HG02884 (cell line): ENCODE measurements at regions not wholly inside any gene's neighbourhood (a gene's known extent, or its start where the extent isn't known, plus 50 kb on each side); places are given as distances from the start of the nearest gene placed in this dataset.

Experiments used
- ATAC-seq: cut with Tn5 transposase; IDR thresholded peaks from one replicate; pipeline ENCODE4 v1.9.1; 2021; ENCODE audit warnings: mild to moderate bottlenecking, moderate library complexity; ENCODE audit not compliant: unreplicated experiment

- no peak for ATAC-seq
Observed at GRCh38 chr11:45597097-45597496, 68.3 kb downstream of the CHST1 start.

- ATAC-seq = no peak
Observed at GRCh38 chr11:45596571-45596970, 68.9 kb downstream of the CHST1 start.

GRCh38 chr11:45593992-45594391, 71.4 kb downstream of the CHST1 start:
- no peak for ATAC-seq

- ATAC-seq = no peak
Observed at GRCh38 chr11:45592636-45593035, 72.8 kb downstream of the CHST1 start.

GRCh38 chr11:45590743-45591142, 74.7 kb downstream of the CHST1 start:
- ATAC-seq = no peak

- ATAC-seq = no peak
Observed at GRCh38 chr11:45585205-45585604, 80.2 kb downstream of the CHST1 start.

GRCh38 chr11:45583981-45584566, 81.3 kb downstream of the CHST1 start:
- no peak for ATAC-seq

- no peak for ATAC-seq
Observed at GRCh38 chr11:45580399-45580798, 85.0 kb downstream of the CHST1 start.

- no peak for ATAC-seq
Observed at GRCh38 chr11:45578316-45578715, 87.1 kb downstream of the CHST1 start.

- no peak for ATAC-seq
Observed at GRCh38 chr11:45577752-45578151, 87.7 kb downstream of the CHST1 start.

GRCh38 chr11:45576461-45577215, 88.8 kb downstream of the CHST1 start:
- no peak for ATAC-seq

- no peak for ATAC-seq
Observed at GRCh38 chr11:45573728-45574127, 91.7 kb downstream of the CHST1 start.

GRCh38 chr11:45572354-45573123, 92.9 kb downstream of the CHST1 start:
- no peak for ATAC-seq

- ATAC-seq = no peak
Observed at GRCh38 chr11:45569776-45570175, 95.6 kb downstream of the CHST1 start.

- ATAC-seq = no peak
Observed at GRCh38 chr11:45568049-45568448, 97.4 kb downstream of the CHST1 start.

- no peak for ATAC-seq
Observed at GRCh38 chr11:45565446-45565988, 99.9 kb downstream of the CHST1 start.

GRCh38 chr11:45563810-45564209, 101.6 kb downstream of the CHST1 start:
- ATAC-seq = no peak

GRCh38 chr11:45563171-45563570, 102.3 kb downstream of the CHST1 start:
- ATAC-seq = no peak

GRCh38 chr11:45560913-45561281, 104.5 kb downstream of the CHST1 start:
- no peak for ATAC-seq

- no peak for ATAC-seq
Observed at GRCh38 chr11:45560155-45560912, 105.1 kb downstream of the CHST1 start.
